Activated naive CD8-positive, alpha-beta T cell treated with anti-CD3 and anti-CD28 coated beads, Interleukin-2, amount 10 ng/mL, durations not matched to agents 7 days and 5 days (primary cell): ENCODE measurements at regions not wholly inside any gene's neighbourhood (a gene's known extent, or its start where the extent isn't known, plus 50 kb on each side); places are given as distances from the start of the nearest gene placed in this dataset.

Experiments used
- ATAC-seq: fragments of 150-1000 bp; cut with Tn5 transposase; one replicate; pipeline ENCODE4 v1.10.0; 2021; ENCODE audit warnings: low read depth, moderate library complexity
- POLR2A ChIA-PET: fragments of 350-600 bp; sonication (Branson Sonifier 250); formaldehyde crosslinking; loops from one replicate; lab custom pipeline; 2021; ENCODE audit warnings: antibody characterized with exemption; lab: Charles Lee
- DNase-seq: peaks from one replicate; pipeline ENCODE4 v3.0.0; 2021
- H3K27ac Mint-ChIP-seq: one replicate; pipeline ENCODE4 v1.8.0; 2022; ENCODE audit warnings: mild to moderate bottlenecking, mixed read lengths
- H3K27me3 Mint-ChIP-seq: one replicate; pipeline ENCODE4 v1.8.0; 2022; ENCODE audit warnings: mild to moderate bottlenecking, moderate library complexity, mixed read lengths
- H3K36me3 Mint-ChIP-seq: one replicate; pipeline ENCODE4 v1.8.0; 2021; ENCODE audit warnings: mild to moderate bottlenecking, mixed read lengths
- H3K4me1 Mint-ChIP-seq: one replicate; pipeline ENCODE4 v1.8.0; 2021; ENCODE audit warnings: mixed read lengths
- H3K4me3 Mint-ChIP-seq: one replicate; pipeline ENCODE4 v1.8.0; 2022; ENCODE audit warnings: mild to moderate bottlenecking, moderate library complexity, mixed read lengths
- H3K9me3 Mint-ChIP-seq: one replicate; pipeline ENCODE4 v1.8.0; 2021; ENCODE audit warnings: mixed read lengths

DNA sequence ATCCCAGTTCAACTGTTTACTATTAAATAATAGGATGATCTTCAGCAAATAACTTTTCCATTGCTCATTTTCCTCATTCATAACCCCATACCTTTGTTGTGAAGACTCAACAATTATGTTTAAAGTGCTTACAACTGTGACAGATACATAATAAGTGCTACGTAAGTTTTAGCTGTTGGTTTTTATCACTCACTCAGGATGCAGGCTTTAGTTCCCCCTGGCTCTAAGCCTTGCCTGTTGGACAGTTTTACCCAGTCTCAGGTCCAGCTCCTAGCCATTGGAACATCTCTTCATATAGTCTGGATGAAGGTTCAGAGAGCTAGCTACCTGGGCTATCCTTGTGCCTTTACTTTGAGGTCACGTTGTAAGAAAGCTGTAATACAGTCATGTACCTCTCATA, 353.2 kb downstream of the CRPPA start:
- H3K27ac Mint-ChIP-seq = no peak overlapping the region
- H3K36me3 Mint-ChIP-seq = no peaks in the 10 kb centered on the region
- DNase-seq (no peak), ATAC-seq (no peak)
- H3K4me1 Mint-ChIP-seq = no peaks in the 10 kb centered on the region
- H3K4me3 Mint-ChIP-seq = no peak overlapping the region
- H3K9me3 Mint-ChIP-seq = no peaks in the 10 kb centered on the region
- POLR2A ChIA-PET = interaction anchor here (0.5 kb wide), 1 partner anchor 396 kb away, joined by 3 read pairs; no protein-coding TSS in a partner anchor
- H3K27me3 Mint-ChIP-seq = peaks cover 4% of the 10 kb centered on the region

DNA sequence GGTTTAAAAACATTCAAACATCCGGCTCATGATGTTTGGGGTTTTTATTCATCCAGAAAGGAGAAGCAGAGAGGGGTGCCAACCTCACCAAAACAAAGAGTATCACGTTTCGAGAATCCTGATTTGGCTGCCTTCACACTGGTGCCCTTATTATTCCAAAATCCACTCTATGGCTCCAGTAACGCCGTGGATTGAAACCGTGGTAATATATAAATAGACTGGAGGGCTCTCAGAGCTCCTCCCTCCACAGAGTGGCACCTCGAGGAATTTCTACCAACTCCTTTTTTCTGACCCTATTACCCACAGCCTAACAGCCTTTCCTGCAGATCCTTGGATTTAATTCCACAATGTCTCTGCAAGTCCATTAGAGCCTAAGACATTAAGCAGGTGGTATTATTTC, 353.6 kb downstream of the CRPPA start:
- no peak for ATAC-seq
- no peak overlapping the region for H3K27ac Mint-ChIP-seq
- POLR2A ChIA-PET = interaction anchor here (0.5 kb wide), 1 partner anchor 396 kb away, joined by 3 read pairs; no protein-coding TSS in a partner anchor

DNA sequence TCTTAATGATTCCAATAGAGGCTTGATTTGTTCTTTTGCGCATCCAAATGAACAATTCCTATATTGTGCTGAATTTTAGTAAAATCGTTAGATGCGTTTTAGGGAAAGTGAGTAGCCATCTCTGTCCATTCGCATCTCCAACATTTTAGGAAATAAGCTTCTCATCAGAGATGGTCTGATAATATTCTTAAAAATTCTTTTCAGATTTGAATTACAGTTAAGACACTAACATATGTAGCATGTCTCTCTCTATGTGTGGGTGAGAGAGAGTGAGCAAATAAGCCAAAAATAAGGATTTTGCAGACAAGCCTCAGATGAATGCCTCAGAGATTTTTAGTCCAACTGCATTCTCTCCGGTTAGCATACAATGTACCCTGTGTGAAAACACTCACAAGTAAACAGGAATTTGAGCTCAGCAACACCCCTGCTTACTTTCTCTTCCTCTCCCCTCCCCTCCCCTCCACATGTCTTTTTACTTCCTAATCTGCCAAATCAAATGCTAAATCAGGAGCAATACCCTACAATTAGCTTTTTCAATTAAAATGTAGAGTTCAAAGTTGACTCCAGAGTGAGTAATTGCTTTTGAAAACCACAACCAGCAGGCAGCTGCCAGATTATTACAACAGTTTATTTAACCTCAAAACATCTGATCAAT, 354.4 kb downstream of the CRPPA start:
- Mint-ChIP-seq H3K36me3 (no peaks in the 10 kb centered on the region), H3K27ac (no peak overlapping the region), H3K9me3 (no peaks in the 10 kb centered on the region), H3K4me1 (no peaks in the 10 kb centered on the region), H3K4me3 (no peak overlapping the region), H3K27me3 (peaks cover 4% of the 10 kb centered on the region)
- POLR2A ChIA-PET = no interaction called here
- DNase-seq = no peak
- no peak for ATAC-seq

More for the DNA sequence above, 353.6 kb downstream of the CRPPA start:
- DNase-seq = no peak
- Mint-ChIP-seq H3K4me3 (no peak overlapping the region), H3K27me3 (peaks cover 4% of the 10 kb centered on the region), H3K4me1 (no peaks in the 10 kb centered on the region), H3K36me3 (no peaks in the 10 kb centered on the region), H3K9me3 (no peaks in the 10 kb centered on the region)

DNA sequence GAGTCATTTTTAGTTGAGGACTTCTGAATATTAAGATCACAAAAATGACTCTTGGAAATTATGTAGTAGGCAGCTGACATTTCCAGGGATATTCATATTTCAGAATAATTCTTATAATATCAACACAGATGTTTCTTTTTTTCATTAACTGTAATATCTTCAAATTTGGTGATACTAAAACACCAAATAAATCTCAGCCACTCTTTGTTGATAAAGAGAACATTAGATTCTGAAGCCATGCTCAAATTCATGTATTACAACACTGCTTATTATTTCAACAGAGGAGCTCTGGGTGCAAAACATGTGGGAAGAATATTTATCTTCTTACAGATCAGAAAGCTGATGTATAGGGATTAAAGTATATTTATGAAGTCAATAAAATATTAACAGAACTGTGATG, 355.4 kb downstream of the CRPPA start:
- no peak for DNase-seq
- Mint-ChIP-seq H3K4me3 (no peak overlapping the region), H3K27me3 (peaks cover 4% of the 10 kb centered on the region), H3K9me3 (no peaks in the 10 kb centered on the region), H3K27ac (no peak overlapping the region), H3K4me1 (no peaks in the 10 kb centered on the region), H3K36me3 (no peaks in the 10 kb centered on the region)
- ATAC-seq = no peak
- POLR2A ChIA-PET = no interaction called here

DNA sequence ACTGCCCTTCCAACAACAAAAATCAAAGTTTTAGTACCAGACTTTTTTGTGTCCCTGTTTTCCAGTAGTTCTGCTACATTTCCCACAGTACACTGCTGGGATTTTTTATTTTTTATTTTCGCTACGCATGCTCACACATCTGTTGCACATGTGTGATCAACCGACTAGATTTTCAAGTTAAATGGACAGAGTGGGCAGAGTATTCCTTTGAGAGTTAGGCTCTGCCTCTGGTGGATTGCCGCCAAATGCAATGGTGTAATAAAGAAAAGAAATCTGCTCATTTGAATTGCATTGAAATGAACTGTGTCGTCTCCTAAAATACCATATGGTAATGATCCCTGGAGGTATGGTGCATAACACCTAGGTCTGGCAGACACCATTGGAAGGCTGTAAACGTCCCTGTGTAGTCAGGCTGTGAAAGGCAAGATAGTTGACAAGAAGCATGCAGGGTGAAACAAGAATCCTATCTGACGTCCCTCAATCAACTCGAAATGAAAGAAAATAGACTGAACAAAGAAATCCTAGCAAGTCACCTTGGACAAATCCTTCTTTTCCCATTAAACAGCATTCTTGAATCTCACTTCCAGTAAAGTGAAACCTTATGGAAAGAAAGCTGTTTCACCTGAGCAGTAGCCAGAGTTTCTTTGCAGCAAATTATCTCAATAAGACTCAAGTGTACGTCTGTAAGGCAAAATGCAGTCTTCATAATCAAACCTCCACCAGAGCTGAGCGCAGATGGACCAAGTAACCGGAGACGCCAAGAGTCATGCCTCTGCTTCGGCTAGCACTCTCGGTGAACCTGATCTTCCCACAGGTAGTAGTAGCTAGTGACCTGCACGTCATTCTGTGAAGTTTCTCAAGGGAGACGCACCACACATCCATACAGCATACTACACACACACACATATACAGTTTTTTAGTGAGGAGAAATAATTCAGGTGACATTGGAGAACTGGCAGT, 357.3 kb downstream of the CRPPA start:
- Mint-ChIP-seq H3K36me3 (no peaks in the 10 kb centered on the region), H3K4me1 (no peaks in the 10 kb centered on the region), H3K9me3 (no peaks in the 10 kb centered on the region), H3K4me3 (no peak overlapping the region), H3K27ac (no peak overlapping the region), H3K27me3 (peaks cover 4% of the 10 kb centered on the region)
- ATAC-seq (no peak), DNase-seq (no peak)
- POLR2A ChIA-PET = no interaction called here

DNA sequence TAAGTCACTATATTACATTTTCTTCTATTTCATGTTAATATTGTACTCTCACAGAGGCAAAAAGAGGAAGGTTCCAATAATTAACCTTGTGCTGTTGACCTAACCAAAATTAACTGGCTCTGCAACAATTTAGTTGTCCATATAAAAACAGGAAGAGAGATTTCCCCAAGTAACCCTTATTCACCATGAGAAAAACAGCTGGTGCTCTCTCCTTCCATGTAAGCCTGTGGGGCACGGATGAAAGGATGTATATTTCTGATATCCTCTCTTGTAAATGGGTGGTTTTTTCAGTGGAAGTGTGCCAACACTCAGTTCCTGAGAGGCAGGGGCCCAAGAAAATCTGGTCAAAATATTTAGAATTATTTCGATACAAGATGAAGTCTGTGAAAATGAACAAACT, 358.1 kb downstream of the CRPPA start:
- Mint-ChIP-seq H3K4me1 (no peaks in the 10 kb centered on the region), H3K9me3 (no peaks in the 10 kb centered on the region), H3K27ac (no peak overlapping the region), H3K4me3 (no peak overlapping the region), H3K27me3 (no peaks in the 10 kb centered on the region), H3K36me3 (no peaks in the 10 kb centered on the region)
- ATAC-seq (no peak), DNase-seq (no peak)
- POLR2A ChIA-PET = no interaction called here

DNA sequence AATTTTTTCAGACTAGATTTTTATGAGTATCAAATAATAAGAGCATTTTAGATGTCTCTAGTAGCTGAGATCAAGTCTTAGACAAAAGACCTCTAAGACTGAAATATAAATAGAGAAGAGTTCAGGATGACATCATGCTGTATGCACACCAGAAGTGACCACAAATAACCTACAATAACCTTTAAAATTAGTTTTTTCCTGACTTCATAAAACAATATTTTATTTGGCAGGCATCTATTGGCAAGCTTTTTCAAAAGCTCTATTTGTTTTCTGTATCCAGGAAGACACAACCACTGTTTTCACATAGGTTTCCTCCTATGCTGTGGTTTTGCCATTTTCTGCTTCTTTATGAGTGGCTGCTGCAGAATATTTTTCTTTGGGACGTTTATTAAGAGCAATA, 359.1 kb downstream of the CRPPA start:
- Mint-ChIP-seq H3K27ac (no peak overlapping the region), H3K27me3 (no peaks in the 10 kb centered on the region), H3K9me3 (no peaks in the 10 kb centered on the region), H3K4me3 (no peak overlapping the region), H3K36me3 (no peaks in the 10 kb centered on the region), H3K4me1 (no peaks in the 10 kb centered on the region)
- POLR2A ChIA-PET = no interaction called here
- DNase-seq (no peak), ATAC-seq (no peak)

DNA sequence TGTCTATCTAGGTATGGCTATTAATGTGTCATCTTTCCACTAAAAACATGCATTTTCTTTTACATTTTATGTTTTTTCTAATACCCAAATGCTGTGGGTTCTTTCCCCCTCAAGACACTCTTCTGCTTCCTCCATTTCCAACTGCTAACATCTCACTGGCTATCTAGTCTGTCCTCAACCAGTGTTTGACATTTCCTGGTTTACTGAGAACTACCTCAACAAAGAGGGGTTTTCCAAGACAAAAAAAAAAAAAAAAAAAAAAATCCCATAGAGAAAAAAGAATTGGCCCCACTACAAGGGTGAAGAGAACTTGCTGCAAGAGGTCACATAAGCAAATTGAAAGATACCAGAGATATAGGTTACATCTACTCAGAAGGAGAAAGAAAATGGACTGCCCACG, 359.7 kb downstream of the CRPPA start:
- H3K4me1 Mint-ChIP-seq = no peaks in the 10 kb centered on the region
- ATAC-seq (no peak), DNase-seq (no peak)
- POLR2A ChIA-PET = no interaction called here
- no peak overlapping the region for H3K27ac Mint-ChIP-seq
- H3K9me3 Mint-ChIP-seq = no peaks in the 10 kb centered on the region
- H3K4me3 Mint-ChIP-seq = no peak overlapping the region
- H3K27me3 Mint-ChIP-seq = no peaks in the 10 kb centered on the region
- H3K36me3 Mint-ChIP-seq = no peaks in the 10 kb centered on the region

DNA sequence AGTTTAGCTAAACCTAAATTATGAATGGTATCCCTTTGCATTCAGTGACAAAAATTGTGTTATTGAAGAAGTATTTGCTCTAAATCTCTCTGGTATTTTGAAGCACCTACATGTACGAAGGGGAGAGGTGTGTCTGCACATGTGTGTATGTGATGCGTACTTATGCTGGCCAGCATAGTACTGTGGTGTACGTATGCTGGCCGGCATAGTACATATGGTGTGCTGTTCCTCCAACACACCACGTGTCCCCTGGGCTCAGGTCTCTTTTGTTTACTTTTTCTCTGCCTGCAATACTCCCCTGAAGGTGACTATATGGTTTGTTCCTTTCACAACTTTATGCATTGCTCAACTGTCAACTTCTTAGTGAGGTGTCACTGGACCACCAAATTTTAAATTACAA, 360.3 kb downstream of the CRPPA start:
- H3K36me3 Mint-ChIP-seq = no peaks in the 10 kb centered on the region
- H3K4me1 Mint-ChIP-seq = no peaks in the 10 kb centered on the region
- ATAC-seq (no peak), DNase-seq (no peak)
- H3K9me3 Mint-ChIP-seq = no peaks in the 10 kb centered on the region
- H3K27ac Mint-ChIP-seq = no peak overlapping the region
- no peaks in the 10 kb centered on the region for H3K27me3 Mint-ChIP-seq
- no peak overlapping the region for H3K4me3 Mint-ChIP-seq
- POLR2A ChIA-PET = no interaction called here

DNA sequence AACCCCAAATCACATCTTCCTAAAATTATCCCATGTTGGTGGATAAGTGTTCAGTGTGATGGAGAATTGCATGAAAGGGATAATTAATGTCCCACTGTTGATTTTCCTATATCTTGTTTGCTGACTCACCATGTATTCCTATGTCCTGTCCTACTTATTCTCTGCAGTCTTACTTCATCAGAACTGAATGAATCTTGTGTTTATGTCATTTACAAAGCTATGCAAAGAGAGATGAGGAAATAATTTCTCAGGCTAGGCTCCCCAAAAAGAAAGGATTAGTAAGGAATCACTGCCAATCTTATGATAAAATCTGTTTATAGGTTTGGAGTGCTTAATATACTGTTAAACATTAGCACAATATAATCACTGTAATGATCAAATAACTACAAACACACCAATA, 360.8 kb downstream of the CRPPA start:
- POLR2A ChIA-PET = no interaction called here
- H3K27ac Mint-ChIP-seq = no peak overlapping the region
- H3K36me3 Mint-ChIP-seq = no peaks in the 10 kb centered on the region
- no peaks in the 10 kb centered on the region for H3K9me3 Mint-ChIP-seq
- DNase-seq (no peak), ATAC-seq (no peak)
- H3K27me3 Mint-ChIP-seq = no peaks in the 10 kb centered on the region
- H3K4me3 Mint-ChIP-seq = no peak overlapping the region
- no peaks in the 10 kb centered on the region for H3K4me1 Mint-ChIP-seq

DNA sequence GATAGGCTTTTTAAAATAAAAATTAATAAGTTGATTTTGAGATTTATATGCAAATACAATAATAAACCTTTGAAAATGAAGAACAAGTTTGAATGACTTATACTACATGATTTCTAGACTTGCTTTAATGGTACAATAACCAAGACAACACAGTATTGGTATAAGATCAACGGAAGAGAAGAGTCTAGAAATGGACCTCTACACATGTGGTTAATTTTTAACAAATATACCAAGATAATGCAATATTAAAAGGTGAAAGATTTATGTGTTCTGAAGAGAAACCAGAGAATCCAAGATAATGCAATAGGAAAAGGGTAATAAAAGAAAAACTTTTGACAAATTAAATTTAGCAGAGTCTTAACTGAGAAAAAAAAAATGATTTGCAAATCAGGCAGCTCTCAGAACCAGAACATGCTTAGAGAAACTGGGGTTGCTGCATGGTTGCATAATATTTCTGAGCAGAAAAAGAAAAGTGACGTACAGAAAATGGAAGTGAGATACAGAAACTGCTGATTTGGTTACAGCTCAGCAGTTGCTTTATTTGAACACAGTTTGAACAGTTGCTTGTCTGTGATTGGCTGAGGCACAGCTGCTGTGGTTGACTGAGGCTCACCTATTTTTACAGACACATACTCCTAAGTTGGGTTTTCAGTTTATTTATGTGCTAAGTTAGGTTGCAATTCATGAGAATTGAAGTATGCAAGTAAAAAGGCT, 365.9 kb downstream of the CRPPA start:
- Mint-ChIP-seq H3K27me3 (peaks cover 2% of the 10 kb centered on the region), H3K36me3 (no peaks in the 10 kb centered on the region), H3K27ac (no peak overlapping the region), H3K9me3 (no peaks in the 10 kb centered on the region), H3K4me3 (no peak overlapping the region), H3K4me1 (no peaks in the 10 kb centered on the region)
- POLR2A ChIA-PET = no interaction called here
- no peak for DNase-seq
- no peak for ATAC-seq

DNA sequence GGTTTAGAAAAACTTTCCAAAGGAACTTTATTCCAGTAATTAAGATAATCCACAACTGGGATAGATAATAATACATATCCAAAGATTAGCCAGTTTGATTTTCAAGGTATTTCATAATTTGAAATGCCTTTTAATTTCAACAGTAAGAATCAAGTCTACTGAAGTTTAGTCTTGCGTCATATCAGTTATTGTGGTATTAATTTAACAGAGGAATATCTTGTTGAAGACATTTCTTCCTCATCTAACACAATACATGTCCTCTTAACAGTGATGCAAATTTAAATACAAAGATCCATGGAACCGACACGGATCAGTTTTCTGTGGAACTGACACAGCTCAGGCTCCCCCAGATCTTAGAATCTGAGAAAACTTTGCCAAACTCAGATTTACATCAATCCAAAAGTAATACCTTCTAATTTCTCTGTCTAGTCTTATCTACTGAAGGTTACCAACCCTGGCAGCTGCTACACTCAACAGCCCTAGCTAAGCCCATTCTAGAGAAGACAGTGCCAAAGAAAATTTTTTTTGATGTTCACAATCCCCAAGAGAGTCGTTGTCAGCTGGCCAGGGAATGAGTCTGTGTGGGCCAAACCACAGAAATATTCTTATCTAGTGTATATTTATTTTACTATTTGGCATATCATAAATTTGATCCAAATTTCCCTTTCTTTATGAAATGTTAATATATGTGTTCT, 365.2 kb upstream of the MEOX2 start:
- Mint-ChIP-seq H3K27me3 (peaks cover 2% of the 10 kb centered on the region), H3K4me1 (no peaks in the 10 kb centered on the region), H3K4me3 (no peak overlapping the region), H3K36me3 (no peaks in the 10 kb centered on the region), H3K27ac (no peak overlapping the region), H3K9me3 (no peaks in the 10 kb centered on the region)
- POLR2A ChIA-PET = no interaction called here
- DNase-seq (no peak), ATAC-seq (no peak)

DNA sequence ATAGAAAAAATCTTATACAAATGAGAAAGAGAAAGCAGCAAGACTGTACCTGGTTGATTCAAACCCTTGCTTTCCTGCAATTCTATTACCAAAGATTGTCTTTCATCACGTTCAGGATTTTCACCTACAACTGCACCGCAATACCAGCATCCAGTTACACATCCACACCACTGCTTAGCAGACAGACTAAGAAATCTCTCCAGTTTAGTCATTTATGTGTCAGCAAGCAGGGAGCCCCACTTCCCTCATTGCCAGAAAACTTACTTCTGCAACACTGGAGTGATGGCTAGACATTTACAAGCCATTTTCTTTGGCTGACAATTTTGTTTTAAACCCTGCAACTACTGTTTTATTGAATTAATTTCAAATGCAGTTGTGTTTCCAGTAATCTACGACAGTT, 359.6 kb upstream of the MEOX2 start:
- ATAC-seq = no peak
- POLR2A ChIA-PET = no interaction called here
- Mint-ChIP-seq H3K4me3 (no peak overlapping the region), H3K36me3 (no peaks in the 10 kb centered on the region), H3K27ac (no peak overlapping the region), H3K9me3 (no peaks in the 10 kb centered on the region), H3K27me3 (no peaks in the 10 kb centered on the region), H3K4me1 (no peaks in the 10 kb centered on the region)
- no peak for DNase-seq
